H9 (cell line): ENCODE measurements at regions not wholly inside any gene's neighbourhood (a gene's known extent, or its start where the extent isn't known, plus 50 kb on each side); places are given as distances from the start of the nearest gene placed in this dataset.
"Not testable (repeated sequence)": the region's sequence is repeated elsewhere in the genome, so short reads cannot be mapped to it uniquely, and the experiment has no call there.

Source experiments
- DNase-seq: peaks from one replicate; pipeline ENCODE4 v3.0.0-alpha.2; 2017
- H2AFZ ChIP-seq: one replicate; pipeline ENCODE4 v1.6.1; 2013; ENCODE audit warnings: mild to moderate bottlenecking, low read length, control low read depth, moderate library complexity
- H2AK5ac ChIP-seq: 2 replicates; pipeline ENCODE4 v1.6.1; 2013; ENCODE audit warnings: low read length, control low read depth, mixed read lengths; ENCODE audit not compliant: insufficient read length
- H2BK120ac ChIP-seq: one replicate; pipeline ENCODE4 v1.6.1; 2013; ENCODE audit warnings: low read depth, mild to moderate bottlenecking, low read length, control low read depth, inconsistent platforms; ENCODE audit not compliant: poor library complexity, severe bottlenecking
- H2BK12ac ChIP-seq: 2 replicates; pipeline ENCODE4 v1.6.1; 2013; ENCODE audit warnings: low read length, control low read depth, mixed read lengths, low read depth; ENCODE audit not compliant: insufficient read length
- H2BK15ac ChIP-seq: 2 replicates; pipeline ENCODE4 v1.6.1; 2013; ENCODE audit warnings: low read depth, low read length, control low read depth
- H2BK20ac ChIP-seq: one replicate; pipeline ENCODE4 v1.6.1; 2013; ENCODE audit warnings: low read depth, mild to moderate bottlenecking, low read length, control low read depth, inconsistent platforms; ENCODE audit not compliant: poor library complexity, severe bottlenecking
- H2BK5ac ChIP-seq: 2 replicates; pipeline ENCODE4 v1.6.1; 2013; ENCODE audit warnings: low read length, control low read depth, mixed read lengths; ENCODE audit not compliant: insufficient read length
- H3K14ac ChIP-seq: 2 replicates; pipeline ENCODE4 v1.6.1; 2013; ENCODE audit warnings: low read length, control low read depth; ENCODE audit not compliant: insufficient read depth
- H3K18ac ChIP-seq: 2 replicates; pipeline ENCODE4 v1.6.1; 2013; ENCODE audit warnings: low read depth, mild to moderate bottlenecking, mixed read lengths, low read length, control low read depth; ENCODE audit not compliant: insufficient read length
- H3K23ac ChIP-seq: 2 replicates; pipeline ENCODE4 v1.6.1; 2013; ENCODE audit warnings: low read length, control low read depth, mixed read lengths, low read depth; ENCODE audit not compliant: insufficient read length
- H3K23me2 ChIP-seq: 2 replicates; pipeline ENCODE4 v1.6.1; 2013; ENCODE audit warnings: low read depth, mild to moderate bottlenecking, mixed read lengths, low read length, control low read depth; ENCODE audit not compliant: insufficient read length, poor library complexity, severe bottlenecking
- H3K27ac ChIP-seq: 2 replicates; pipeline ENCODE4 v1.5.1; 2013; ENCODE audit warnings: low read length, control low read depth, mixed read lengths, low read depth; ENCODE audit not compliant: insufficient read length
- H3K27me3 ChIP-seq: 2 replicates; pipeline ENCODE4 v1.6.1; 2013; ENCODE audit warnings: low read length, control low read depth, inconsistent platforms; ENCODE audit not compliant: insufficient read depth
- H3K4ac ChIP-seq: 2 replicates; pipeline ENCODE4 v1.6.1; 2013; ENCODE audit warnings: low read depth, mild to moderate bottlenecking, control low read depth, inconsistent platforms, low read length, moderate library complexity
- H3K4me1 ChIP-seq: 2 replicates; pipeline ENCODE4 v1.6.1; 2013; ENCODE audit warnings: low read length, control low read depth, inconsistent platforms; ENCODE audit not compliant: insufficient read depth
- H3K4me2 ChIP-seq: 2 replicates; pipeline ENCODE4 v1.6.1; 2013; ENCODE audit warnings: low read length, control low read depth, mixed read lengths; ENCODE audit not compliant: insufficient read length, insufficient read depth
- H3K56ac ChIP-seq: 2 replicates; pipeline ENCODE4 v1.6.1; 2013; ENCODE audit warnings: low read depth, mild to moderate bottlenecking, mixed read lengths, low read length, control low read depth; ENCODE audit not compliant: insufficient read length
- H3K79me1 ChIP-seq: 2 replicates; pipeline ENCODE4 v1.6.1; 2013; ENCODE audit warnings: low read depth, mild to moderate bottlenecking, moderate library complexity, low read length, control low read depth, inconsistent platforms; ENCODE audit not compliant: insufficient read depth, poor library complexity, severe bottlenecking
- H3K79me2 ChIP-seq: 2 replicates; pipeline ENCODE4 v1.6.1; 2013; ENCODE audit warnings: low read length, control low read depth, inconsistent platforms; ENCODE audit not compliant: insufficient read depth
- H3K9ac ChIP-seq: 2 replicates; pipeline ENCODE4 v1.6.1; 2013; ENCODE audit warnings: low read length, control low read depth, mixed read lengths; ENCODE audit not compliant: insufficient read length; ENCODE audit errors: extremely low read depth
- H3K9me3 ChIP-seq: one replicate; pipeline ENCODE4 v1.6.1; 2013; ENCODE audit warnings: low read depth, low read length, inconsistent platforms; ENCODE audit not compliant: control insufficient read depth
- H3T11ph ChIP-seq: one replicate; pipeline ENCODE4 v1.6.1; 2013; ENCODE audit warnings: mild to moderate bottlenecking, low read length, control low read depth, inconsistent platforms
- H4K20me1 ChIP-seq: one replicate; pipeline ENCODE4 v1.6.1; 2013; ENCODE audit not compliant: control insufficient read depth, insufficient read length, insufficient read depth
- H4K5ac ChIP-seq: 2 replicates; pipeline ENCODE4 v1.6.1; 2013; ENCODE audit warnings: low read depth, mild to moderate bottlenecking, mixed read lengths, low read length, control low read depth; ENCODE audit not compliant: insufficient read length
- H4K8ac ChIP-seq: replicated peaks from 2 replicates; pipeline ENCODE4 v1.6.1; 2013; ENCODE audit warnings: low read length, control low read depth, mixed read lengths, low read depth; ENCODE audit not compliant: insufficient read length
- H4K91ac ChIP-seq: 2 replicates; pipeline ENCODE4 v1.6.1; 2013; ENCODE audit warnings: low read depth, mild to moderate bottlenecking, moderate library complexity, mixed read lengths, low read length, control low read depth; ENCODE audit not compliant: insufficient read length
- H3K27ac Mint-ChIP-seq, 3 experiments: 2 replicates in 2 of 3; 3 replicates in 1 of 3; pipeline ENCODE4 v1.8.0; 2020 to 2021; ENCODE audit warnings: mixed read lengths in 3 of 3, mild to moderate bottlenecking in 1 of 3, moderate library complexity in 1 of 3
- H3K27me3 Mint-ChIP-seq: 2 replicates; pipeline ENCODE4 v1.8.0; 2021; ENCODE audit warnings: low read depth, mild to moderate bottlenecking, moderate library complexity, mixed read lengths
- H3K36me3 Mint-ChIP-seq, 3 experiments: 2 replicates in 2 of 3; 3 replicates in 1 of 3; pipeline ENCODE4 v1.8.0; 2020 to 2021; ENCODE audit warnings: low read depth in 3 of 3, mixed read lengths in 3 of 3; ENCODE audit not compliant: insufficient read depth in 1 of 3
- H3K4me1 Mint-ChIP-seq, 2 experiments: 2 replicates each; pipeline ENCODE4 v1.8.0; 2020; ENCODE audit warnings: mixed read lengths in 2 of 2
- H3K4me3 Mint-ChIP-seq, 2 experiments: 2 replicates in 1 of 2; 3 replicates in 1 of 2; pipeline ENCODE4 v1.8.0; 2020 to 2021; ENCODE audit warnings: mild to moderate bottlenecking in 2 of 2, mixed read lengths in 2 of 2, moderate library complexity in 1 of 2
- H3K9me3 Mint-ChIP-seq, 2 experiments: 2 replicates in 1 of 2; 3 replicates in 1 of 2; pipeline ENCODE4 v1.8.0; 2020; ENCODE audit warnings: mild to moderate bottlenecking in 2 of 2, mixed read lengths in 2 of 2, moderate library complexity in 1 of 2
- WGBS: extraction: QIAGEN DNeasy Blood & Tissue Kit; methylation state at CpG from one replicate; pipeline ENCODE4 v1.1.7; 2013; ENCODE audit warnings: missing lambda C conversion rate, low lambda C conversion rate, mixed read lengths; ENCODE audit not compliant: insufficient read length; ENCODE audit errors: extremely low coverage; 5-methylcytosine and 5-hydroxymethylcytosine counted together

DNA sequence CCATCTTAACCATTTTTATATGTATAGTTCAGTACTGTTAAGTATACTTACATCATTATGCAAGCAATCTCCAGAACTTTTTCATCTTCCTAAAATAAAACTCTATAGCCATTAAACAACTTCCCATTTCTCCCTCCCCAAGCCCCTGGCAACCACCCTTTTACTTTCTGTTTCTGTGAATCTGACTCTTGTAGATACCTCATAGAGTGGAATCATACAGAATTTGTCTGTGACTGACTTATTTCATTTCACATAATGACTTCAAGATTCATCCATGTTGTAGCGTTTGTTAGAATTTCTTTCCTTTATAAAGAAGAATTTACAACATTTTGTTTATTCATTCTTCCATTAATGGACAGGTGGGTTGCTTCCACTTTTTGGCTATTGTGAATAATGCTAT, 91.2 kb upstream of the FREM3 start:
- not testable (repeated sequence) for H3K4me3 Mint-ChIP-seq, H4K8ac ChIP-seq

DNA sequence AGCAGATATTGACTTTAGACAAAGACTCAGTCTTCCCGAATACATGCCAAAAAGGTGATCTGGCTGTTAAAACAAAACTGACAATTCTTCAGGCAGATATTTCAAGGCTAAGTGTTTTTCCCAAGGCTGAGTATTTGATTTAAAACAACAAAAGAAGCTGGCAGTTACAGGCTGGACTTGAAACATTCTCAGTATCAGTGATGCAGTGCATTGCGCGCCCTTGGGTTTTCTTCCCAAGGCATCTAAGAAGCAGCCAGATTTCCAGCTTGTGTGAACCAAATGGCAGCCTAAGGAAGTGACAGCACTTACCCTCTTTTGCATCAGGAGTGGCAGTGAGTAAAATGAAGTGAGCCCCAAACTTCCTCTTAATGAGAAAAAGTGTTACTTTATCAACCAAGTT, 90.0 kb upstream of the FREM3 start:
- H3K27me3 Mint-ChIP-seq, H3K4me2 ChIP-seq: not testable (repeated sequence)

More for the DNA sequence above, 91.2 kb upstream of the FREM3 start:
- H3K4ac ChIP-seq, H3K9me3 ChIP-seq, H3K18ac ChIP-seq, H2BK120ac ChIP-seq, H3K27ac Mint-ChIP-seq, H2BK15ac ChIP-seq, H2BK12ac ChIP-seq, H2BK20ac ChIP-seq, H2BK5ac ChIP-seq, H3K27ac ChIP-seq, H4K20me1 ChIP-seq, H3T11ph ChIP-seq, H3K56ac ChIP-seq, H4K91ac ChIP-seq, H3K27me3 ChIP-seq, H3K36me3 Mint-ChIP-seq, H3K14ac ChIP-seq, H3K23ac ChIP-seq, H3K4me1 Mint-ChIP-seq, H3K9ac ChIP-seq, H2AK5ac ChIP-seq, H3K79me2 ChIP-seq, H3K9me3 Mint-ChIP-seq, H3K23me2 ChIP-seq, H3K4me2 ChIP-seq, H3K4me1 ChIP-seq, H3K27me3 Mint-ChIP-seq, H2AFZ ChIP-seq, H3K79me1 ChIP-seq, DNase-seq, H4K5ac ChIP-seq: not testable (repeated sequence)
- WGBS: no CpG with 5 or more reads among the region's 1 CpG

More for the DNA sequence above, 90.0 kb upstream of the FREM3 start:
- not testable (repeated sequence) for H2AFZ ChIP-seq, H3K23me2 ChIP-seq, H3K27me3 ChIP-seq, H4K20me1 ChIP-seq, H3K4me1 ChIP-seq, H3K56ac ChIP-seq, H3K9me3 ChIP-seq, H4K5ac ChIP-seq, H3K27ac Mint-ChIP-seq, H2BK15ac ChIP-seq, H2BK20ac ChIP-seq, H3K4me3 Mint-ChIP-seq, H3K9ac ChIP-seq, H2BK12ac ChIP-seq, H4K91ac ChIP-seq, H2AK5ac ChIP-seq, H3K4ac ChIP-seq, H4K8ac ChIP-seq, H2BK5ac ChIP-seq, H2BK120ac ChIP-seq, H3K18ac ChIP-seq, H3T11ph ChIP-seq, H3K14ac ChIP-seq, H3K27ac ChIP-seq, H3K79me1 ChIP-seq, H3K9me3 Mint-ChIP-seq, H3K23ac ChIP-seq, H3K79me2 ChIP-seq, H3K4me1 Mint-ChIP-seq, DNase-seq, H3K36me3 Mint-ChIP-seq
- WGBS: no CpG with 5 or more reads among the region's 3 CpGs
